B cell (primary cell): ENCODE measurements at regions not wholly inside any gene's neighbourhood (a gene's known extent, or its start where the extent isn't known, plus 50 kb on each side); places are given as distances from the start of the nearest gene placed in this dataset.
"Not testable (repeated sequence)": the region's sequence is repeated elsewhere in the genome, so short reads cannot be mapped to it uniquely, and the experiment has no call there.

Experiments
- ATAC-seq: fragments of 200-7000 bp; cut with Tn5 transposase; one replicate; pipeline ENCODE4 v1.10.0; 2021; ENCODE audit warnings: low read depth, mild to moderate bottlenecking, moderate number of reproducible peaks, moderate library complexity
- CTCF ChIA-PET: fragments of 350-600 bp; sonication (Branson Sonifier 250); formaldehyde crosslinking; loops from one replicate; lab custom pipeline; 2021; ENCODE audit warnings: antibody characterized with exemption, inconsistent platforms; lab: Charles Lee
- POLR2A ChIA-PET: fragments of 350-600 bp; sonication (Branson Sonifier 250); formaldehyde crosslinking; loops from one replicate; lab custom pipeline; 2021; ENCODE audit warnings: antibody characterized with exemption; lab: Charles Lee
- DNase-seq: peaks from one replicate; pipeline ENCODE4 v3.0.0; 2013
- H2AFZ ChIP-seq: 2 replicates; pipeline ENCODE4 v1.6.1; 2012; ENCODE audit warnings: mild to moderate bottlenecking, low read depth, low read length; ENCODE audit not compliant: insufficient read depth, poor library complexity, severe bottlenecking
- H3K27ac ChIP-seq, 2 donors: 1 replicate in 1 of 2; 2 replicates in 1 of 2; pipeline ENCODE4 v1.5.1; 2012 to 2013; ENCODE audit warnings: low read length in 2 of 2, mild to moderate bottlenecking in 2 of 2, moderate library complexity in 1 of 2
- H3K27me3 ChIP-seq, 4 experiments: fragments of 200-600 bp in 1 of 4; sonication (generic) in 1 of 4; replicated peaks in 1 of 4; 1 replicate in 2 of 4; 2 replicates in 2 of 4; pipeline versions ENCODE4 v1.6.1 to v1.7.0; 2013 to 2016; ENCODE audit warnings: low read length in 3 of 4, mild to moderate bottlenecking in 2 of 4, mixed read lengths in 1 of 4, moderate library complexity in 1 of 4; ENCODE audit not compliant: insufficient read depth in 4 of 4, control insufficient read depth in 3 of 4; ENCODE audit errors: control extremely low read depth in 1 of 4
- H3K36me3 ChIP-seq, 2 experiments: replicated peaks in 1 of 2; 1 replicate in 1 of 2; 2 replicates in 1 of 2; pipeline versions ENCODE4 v1.6.1 to v1.7.1; 2013; ENCODE audit warnings: low read length in 1 of 2; ENCODE audit not compliant: insufficient read depth in 2 of 2, control insufficient read depth in 1 of 2; ENCODE audit errors: control extremely low read depth in 1 of 2, extremely low read depth in 1 of 2
- H3K4me1 ChIP-seq, 2 donors: fragments of 200-600 bp in 1 of 2; sonication (generic) in 1 of 2; 1 replicate in 1 of 2; 2 replicates in 1 of 2; pipeline versions ENCODE4 v1.5.1 to v1.6.1; 2013 to 2017; ENCODE audit warnings: low read length in 2 of 2; ENCODE audit not compliant: control insufficient read depth in 2 of 2, insufficient read depth in 2 of 2
- H3K4me2 ChIP-seq: replicated peaks from 2 replicates; pipeline ENCODE3; 2012; ENCODE audit warnings: mild to moderate bottlenecking, low read depth, low read length; ENCODE audit not compliant: poor library complexity, severe bottlenecking
- H3K4me3 ChIP-seq, 5 experiments: fragments of 200-600 bp in 1 of 5; sonication (generic) in 1 of 5; 1 replicate in 3 of 5; 2 replicates in 2 of 5; pipeline versions ENCODE4 v1.5.1 to v1.7.0; 2011 to 2016; ENCODE audit warnings: low read length in 4 of 5, mild to moderate bottlenecking in 4 of 5, low read depth in 2 of 5, control low read depth in 1 of 5, moderate library complexity in 1 of 5; ENCODE audit not compliant: insufficient read depth in 1 of 5; ENCODE audit errors: control extremely low read depth in 1 of 5, extremely low read depth in 1 of 5
- H3K79me2 ChIP-seq: fragments of 200-600 bp; sonication (generic); one replicate; pipeline ENCODE4 v1.6.0; 2016; ENCODE audit warnings: low read length; ENCODE audit not compliant: control insufficient read depth, insufficient read depth
- H3K9ac ChIP-seq: fragments of 200-600 bp; sonication (generic); 2 replicates; pipeline ENCODE4 v1.6.1; 2017; ENCODE audit warnings: mild to moderate bottlenecking, low read length, moderate library complexity
- H3K9me3 ChIP-seq, 3 donors: one replicate each; pipeline versions ENCODE4 v1.6.1 to v1.7.1; 2013; ENCODE audit warnings: low read length in 2 of 3; ENCODE audit not compliant: control insufficient read depth in 2 of 3, insufficient read depth in 1 of 3; ENCODE audit errors: control extremely low read depth in 1 of 3
- H4K20me1 ChIP-seq: 2 replicates; pipeline ENCODE4 v1.6.0; 2012; ENCODE audit warnings: mild to moderate bottlenecking, low read length; ENCODE audit not compliant: insufficient read depth, control insufficient read depth, poor library complexity, severe bottlenecking
- H3K27ac Mint-ChIP-seq: one replicate; pipeline ENCODE4 v1.8.0; 2021; ENCODE audit warnings: mixed read lengths
- H3K27me3 Mint-ChIP-seq: one replicate; pipeline ENCODE4 v1.8.0; 2021; ENCODE audit warnings: mixed read lengths
- H3K4me1 Mint-ChIP-seq: one replicate; pipeline ENCODE4 v1.8.0; 2021; ENCODE audit warnings: mixed read lengths
- H3K4me3 Mint-ChIP-seq: one replicate; pipeline ENCODE4 v1.8.0; 2021; ENCODE audit warnings: mixed read lengths
- H3K9me3 Mint-ChIP-seq: one replicate; pipeline ENCODE4 v1.8.0; 2022; ENCODE audit warnings: mixed read lengths; ENCODE audit not compliant: insufficient read depth
- EZH2 ChIP-seq: IDR thresholded peaks from 2 replicates; pipeline ENCODE4 v1.6.1; 2012; ENCODE audit warnings: borderline replicate concordance, low read depth, mild to moderate bottlenecking, moderate library complexity, low read length; ENCODE audit not compliant: insufficient read depth, poor library complexity, severe bottlenecking
- WGBS: methylation state at CpG from one replicate; pipeline ENCODE4 v1.1.5; 2013; ENCODE audit warnings: missing lambda C conversion rate; ENCODE audit not compliant: insufficient coverage; 5-methylcytosine and 5-hydroxymethylcytosine counted together
- intact Hi-C: fragments of 100-400 bp; cut with micrococcal nuclease; formaldehyde crosslinking; loops from one replicate; pipeline ENCODE4 v1.10.0; 2022
- TF ChIP-seq, protein P1 (sequence below): fragments of 200-600 bp; IDR thresholded peaks from one replicate; pipeline ENCODE4 v1.8.0; 2022; ENCODE audit warnings: antibody characterized with exemption, mild to moderate bottlenecking

DNA sequence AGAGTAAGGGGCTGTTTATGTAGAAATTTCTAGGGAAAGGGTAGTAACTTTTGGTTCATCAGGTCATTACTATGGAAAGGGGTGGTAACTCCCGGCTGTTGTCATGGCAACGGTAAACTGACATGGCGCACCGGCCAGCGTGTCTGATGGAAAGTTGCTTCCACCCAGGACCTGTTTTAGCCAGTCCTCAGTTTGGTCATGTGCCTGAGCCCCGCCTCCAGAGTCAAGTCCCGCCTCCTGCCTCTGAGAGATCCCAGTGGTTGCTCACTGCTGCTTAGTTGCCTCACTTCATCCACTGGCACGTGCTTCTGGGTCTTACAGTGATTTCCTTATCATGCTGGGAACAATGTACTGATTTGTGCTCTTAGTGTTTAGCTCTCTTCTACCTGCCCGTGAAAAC, 455.2 kb upstream of the ZNF507 start:
- no peaks in the 10 kb centered on the region for H3K4me1 ChIP-seq
- Mint-ChIP-seq H3K27ac (no peak overlapping the region), H3K27me3 (no peaks in the 10 kb centered on the region), H3K4me3 (no peak overlapping the region), H3K9me3 (peaks cover 4% of the 10 kb centered on the region), H3K4me1 (no peaks in the 10 kb centered on the region)
- no peaks in the 10 kb centered on the region for H3K36me3 ChIP-seq
- POLR2A ChIA-PET: no interaction called here
- H3K9me3 ChIP-seq: peaks cover 0 to 16% (median 6%) of the 10 kb centered on the region in 3 donors
- H3K27me3 ChIP-seq: no peaks in the 10 kb centered on the region
- H4K20me1 ChIP-seq: no peaks in the 10 kb centered on the region
- CTCF ChIA-PET: no interaction called here
- DNase-seq (no peak), ATAC-seq (no peak)
- no peak overlapping the region for H3K4me2 ChIP-seq
- H2AFZ ChIP-seq: no peak overlapping the region
- H3K4me3 ChIP-seq: no peak overlapping the region
- no peak overlapping the region for H3K27ac ChIP-seq
- TF ChIP-seq, protein P1, sequence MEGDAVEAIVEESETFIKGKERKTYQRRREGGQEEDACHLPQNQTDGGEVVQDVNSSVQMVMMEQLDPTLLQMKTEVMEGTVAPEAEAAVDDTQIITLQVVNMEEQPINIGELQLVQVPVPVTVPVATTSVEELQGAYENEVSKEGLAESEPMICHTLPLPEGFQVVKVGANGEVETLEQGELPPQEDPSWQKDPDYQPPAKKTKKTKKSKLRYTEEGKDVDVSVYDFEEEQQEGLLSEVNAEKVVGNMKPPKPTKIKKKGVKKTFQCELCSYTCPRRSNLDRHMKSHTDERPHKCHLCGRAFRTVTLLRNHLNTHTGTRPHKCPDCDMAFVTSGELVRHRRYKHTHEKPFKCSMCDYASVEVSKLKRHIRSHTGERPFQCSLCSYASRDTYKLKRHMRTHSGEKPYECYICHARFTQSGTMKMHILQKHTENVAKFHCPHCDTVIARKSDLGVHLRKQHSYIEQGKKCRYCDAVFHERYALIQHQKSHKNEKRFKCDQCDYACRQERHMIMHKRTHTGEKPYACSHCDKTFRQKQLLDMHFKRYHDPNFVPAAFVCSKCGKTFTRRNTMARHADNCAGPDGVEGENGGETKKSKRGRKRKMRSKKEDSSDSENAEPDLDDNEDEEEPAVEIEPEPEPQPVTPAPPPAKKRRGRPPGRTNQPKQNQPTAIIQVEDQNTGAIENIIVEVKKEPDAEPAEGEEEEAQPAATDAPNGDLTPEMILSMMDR: no peak
- no peak for TF ChIP-seq EZH2
- intact Hi-C loops: no loop called here
- H3K79me2 ChIP-seq: no peaks in the 10 kb centered on the region
- H3K9ac ChIP-seq: no peak overlapping the region
- 88% methylated on average over 8 of the region's 9 CpGs for WGBS

DNA sequence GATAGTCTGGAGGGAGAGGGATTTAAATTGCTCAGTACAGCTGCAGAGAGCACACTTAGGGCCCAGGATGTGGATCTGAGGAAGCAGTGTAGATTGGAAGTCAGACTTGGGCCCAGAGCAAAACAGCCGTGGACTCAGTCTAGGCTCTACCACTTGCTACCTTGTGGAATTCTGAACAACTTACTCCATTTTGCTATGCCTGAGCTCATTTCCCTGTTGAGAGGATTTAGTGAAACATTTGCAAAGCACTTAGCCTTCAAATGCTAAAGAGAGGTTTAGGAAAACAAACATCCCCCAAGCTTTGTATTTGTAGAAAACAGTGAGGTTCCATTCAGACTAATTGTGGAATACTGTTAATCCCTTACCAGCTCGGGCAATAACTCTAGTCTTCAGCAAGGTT, 453.4 kb upstream of the ZNF507 start:
- H3K79me2 ChIP-seq: no peaks in the 10 kb centered on the region
- no peak overlapping the region for H3K27ac ChIP-seq
- POLR2A ChIA-PET: no interaction called here
- no peak for ATAC-seq
- H3K9me3 ChIP-seq: peaks cover 0 to 21% (median 6%) of the 10 kb centered on the region in 3 donors
- H3K4me1 ChIP-seq: no peaks in the 10 kb centered on the region
- no peak overlapping the region for H3K4me2 ChIP-seq
- Mint-ChIP-seq H3K27ac (no peak overlapping the region), H3K4me3 (no peak overlapping the region), H3K9me3 (peaks cover 4% of the 10 kb centered on the region), H3K4me1 (no peaks in the 10 kb centered on the region), H3K27me3 (no peaks in the 10 kb centered on the region)
- no peak overlapping the region for H3K4me3 ChIP-seq
- no peaks in the 10 kb centered on the region for H3K36me3 ChIP-seq
- H3K27me3 ChIP-seq: no peaks in the 10 kb centered on the region
- DNase-seq: no peak
- H4K20me1 ChIP-seq: no peaks in the 10 kb centered on the region
- H2AFZ ChIP-seq: no peak overlapping the region
- intact Hi-C loops: no loop called here
- CTCF ChIA-PET: no interaction called here
- WGBS: no CpG with 5 or more reads among the region's 2 CpGs
- TF ChIP-seq EZH2: no peak
- TF ChIP-seq, protein P1: no peak
- no peak overlapping the region for H3K9ac ChIP-seq

DNA sequence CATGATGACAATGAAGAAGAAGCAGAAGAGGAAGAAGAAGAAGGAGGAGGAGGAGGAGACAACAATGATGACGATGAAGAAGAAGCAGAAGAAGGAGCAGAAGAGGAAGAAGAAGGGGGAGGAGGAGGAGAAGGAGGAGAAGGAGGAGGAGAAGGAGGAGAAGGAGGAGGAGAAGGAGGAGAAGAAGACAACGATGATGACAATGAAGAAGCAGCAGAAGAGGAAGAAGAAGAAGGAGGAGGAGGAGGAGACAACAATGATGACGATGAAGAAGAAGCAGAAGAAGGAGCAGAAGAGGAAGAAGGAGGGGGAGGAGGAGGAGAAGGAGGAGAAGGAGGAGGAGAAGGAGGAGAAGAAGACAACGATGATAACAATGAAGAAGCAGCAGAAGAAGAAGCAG, 451.9 kb upstream of the ZNF507 start:
- WGBS: 63% methylated on average over 3 of the region's 4 CpGs
- H3K4me3 ChIP-seq, H3K9ac ChIP-seq, H3K4me3 Mint-ChIP-seq, intact Hi-C loops, H3K4me1 ChIP-seq, H3K27me3 ChIP-seq, H3K9me3 Mint-ChIP-seq, ATAC-seq, H3K79me2 ChIP-seq, H3K27me3 Mint-ChIP-seq, H4K20me1 ChIP-seq, H3K4me1 Mint-ChIP-seq, H3K4me2 ChIP-seq, H2AFZ ChIP-seq, H3K36me3 ChIP-seq, POLR2A ChIA-PET, CTCF ChIA-PET, DNase-seq, H3K27ac Mint-ChIP-seq, H3K27ac ChIP-seq: not testable (repeated sequence)
- H3K9me3 ChIP-seq: peaks cover 0 to 23% (median 6%) of the 10 kb centered on the region in 3 donors
